K562 (cell line): ENCODE measurements at regions not wholly inside any gene's neighbourhood (a gene's known extent, or its start where the extent isn't known, plus 50 kb on each side); places are given as distances from the start of the nearest gene placed in this dataset.

ENCODE experiments used
- ATAC-seq: fragments of 200-7000 bp; cut with Tn5 transposase; 3 replicates; pipeline ENCODE4 v1.9.1; 2020; ENCODE audit warnings: moderate library complexity
- BruUV-seq: library from RNA; stranded (reverse); fragments of 400-500 nt; replicated peaks from 2 replicates; lab custom pipeline; 2021; lab: Mats Ljungman, UMichigan
- CTCF ChIA-PET: fragments of 300-600 bp; formaldehyde crosslinking; extraction: SDS; loops from one replicate; lab custom pipeline; 2021; ENCODE audit warnings: low intra/inter-chr PET ratio; lab: Yijun Ruan, JAX
- POLR2A ChIA-PET: fragments of 300-600, 350-650 bp; sonication (Branson Sonifier 250); formaldehyde crosslinking; extraction: SDS; loops from one replicate; lab custom pipeline; 2021; ENCODE audit warnings: antibody characterized with exemption, inconsistent platforms; lab: Yijun Ruan, JAX
- DNase-seq, 4 experiments: peaks; one replicate each; pipeline versions ENCODE4 v3.0.0 to v3.0.0-alpha.2; 2011 to 2018; ENCODE audit warnings: low spot score in 3 of 4, mixed read lengths in 3 of 4; ENCODE audit errors: extremely low read depth in 1 of 4
- FAIRE-seq: peaks from 2 replicates; lab custom pipeline; 2011; peaks lifted over from hg19 to GRCh38; lab: Jason Lieb, UNC
- H2AFZ ChIP-seq: 2 replicates; pipeline ENCODE4 v1.6.0; 2011; ENCODE audit warnings: low read depth, low read length, control low read depth, inconsistent platforms
- H3K27ac ChIP-seq: fragments of 200-600 bp; 3 replicates; pipeline ENCODE4 v1.8.0; 2011; ENCODE audit warnings: low read depth, mild to moderate bottlenecking, control low read depth, inconsistent platforms, low read length, moderate library complexity, mixed read lengths; ENCODE audit errors: extremely low read depth
- H3K27me3 ChIP-seq, 2 experiments: fragments of 300-600 bp in 1 of 2; 2 replicates in 1 of 2; 3 replicates in 1 of 2; pipeline versions ENCODE4 v1.6.0 to v1.8.0; 2011; ENCODE audit warnings: inconsistent platforms in 2 of 2, low read length in 2 of 2, mild to moderate bottlenecking in 1 of 2, mixed read lengths in 1 of 2, moderate library complexity in 1 of 2; ENCODE audit not compliant: control insufficient read depth in 2 of 2, insufficient read depth in 2 of 2
- H3K36me3 ChIP-seq: fragments of 300-600 bp; 3 replicates; pipeline ENCODE4 v1.8.0; 2011; ENCODE audit warnings: mild to moderate bottlenecking, low read length, inconsistent platforms; ENCODE audit not compliant: control insufficient read depth, insufficient read depth
- H3K4me1 ChIP-seq, 2 experiments: fragments of 200-600 bp in 1 of 2; replicated peaks in 1 of 2; 2 replicates in 1 of 2; 3 replicates in 1 of 2; pipeline versions ENCODE4 v1.5.1 to v1.8.0; 2011; ENCODE audit warnings: inconsistent platforms in 2 of 2, low read length in 2 of 2, mild to moderate bottlenecking in 1 of 2, mixed read lengths in 1 of 2, moderate library complexity in 1 of 2; ENCODE audit not compliant: control insufficient read depth in 2 of 2, insufficient read depth in 2 of 2
- H3K4me2 ChIP-seq: 2 replicates; pipeline ENCODE4 v1.6.1; 2011; ENCODE audit warnings: low read length, control low read depth, inconsistent platforms, mixed read lengths; ENCODE audit not compliant: insufficient read depth
- H3K4me3 ChIP-seq: fragments of 200-600 bp; sonication (generic), shearing (Covaris generic); 2 replicates; pipeline ENCODE4 v1.5.1; 2016; ENCODE audit warnings: control low read depth, inconsistent platforms
- H3K79me2 ChIP-seq: fragments of 200-600 bp; 3 replicates; pipeline ENCODE4 v1.8.0; 2011; ENCODE audit warnings: low read length, inconsistent platforms; ENCODE audit not compliant: control insufficient read depth, insufficient read depth
- H3K9ac ChIP-seq, 2 experiments: 2 replicates each; pipeline versions ENCODE4 v1.6.0 to v1.6.1; 2011; ENCODE audit warnings: low read depth in 2 of 2, low read length in 2 of 2, control low read depth in 1 of 2, inconsistent platforms in 1 of 2, mild to moderate bottlenecking in 1 of 2, mixed read lengths in 1 of 2; ENCODE audit not compliant: insufficient read depth in 1 of 2
- H3K9me1 ChIP-seq: one replicate; pipeline ENCODE4 v1.6.0; 2011; ENCODE audit warnings: inconsistent platforms, mild to moderate bottlenecking, low read length, moderate library complexity; ENCODE audit not compliant: control insufficient read depth, insufficient read depth
- H3K9me3 ChIP-seq: replicated peaks from 2 replicates; pipeline ENCODE4 v1.5.1; 2011; ENCODE audit warnings: low read depth, low read length, inconsistent platforms; ENCODE audit not compliant: control insufficient read depth, insufficient read depth
- H4K20me1 ChIP-seq: replicated peaks from 2 replicates; pipeline ENCODE4 v1.6.1; 2011; ENCODE audit warnings: low read length, inconsistent platforms, mixed read lengths; ENCODE audit not compliant: control insufficient read depth, insufficient read depth
- BCOR ChIP-seq: fragments of 450-650 bp; IDR thresholded peaks from 2 replicates; pipeline ENCODE4 v1.6.1; 2016
- CHD1 ChIP-seq: fragments of 200-600 bp; sonication (generic); IDR thresholded peaks from one replicate; pipeline ENCODE4 v1.6.1; 2012; ENCODE audit warnings: mild to moderate bottlenecking, moderate library complexity, low read length, inconsistent platforms
- ETV1 ChIP-seq: fragments of 450-650 bp; conservative IDR thresholded peaks from 2 replicates; pipeline ENCODE4 v1.6.1; 2016; ENCODE audit warnings: missing genetic modification characterization, control low read depth, low read depth, missing compliant biosample characterization
- EZH2 ChIP-seq: IDR thresholded peaks from 2 replicates; pipeline ENCODE4 v1.6.1; 2012; ENCODE audit warnings: low read depth, mild to moderate bottlenecking, inconsistent platforms, low read length, borderline replicate concordance
- MCM7 ChIP-seq, 2 experiments: fragments of 450-650 bp; IDR thresholded peaks; 2 replicates each; pipeline ENCODE4 v1.6.1; 2016 to 2018
- PCBP2 ChIP-seq: fragments of 200-400 bp; formaldehyde crosslinking; IDR thresholded peaks from 2 replicates; pipeline ENCODE4 v1.6.1; 2018; ENCODE audit warnings: low read length, low read depth, mild to moderate bottlenecking, moderate library complexity; ENCODE audit not compliant: poor library complexity, severe bottlenecking
- RFX5 ChIP-seq: IDR thresholded peaks from 2 replicates; pipeline ENCODE4 v1.6.1; 2011; ENCODE audit warnings: low read depth, mild to moderate bottlenecking, improper control_type of control experiment, low read length
- SETDB1 ChIP-seq: IDR thresholded peaks from one replicate; pipeline ENCODE4 v1.6.1; 2012; ENCODE audit warnings: low read length, control low read depth, inconsistent platforms
- SMAD3 ChIP-seq: fragments of 450-650 bp; formaldehyde crosslinking; conservative IDR thresholded peaks from 2 replicates; pipeline ENCODE4 v1.4.0; 2020; ENCODE audit warnings: mild to moderate bottlenecking
- SRSF9 ChIP-seq: fragments of 200-400 bp; formaldehyde crosslinking; IDR thresholded peaks from 2 replicates; pipeline ENCODE4 v1.6.1; 2017; ENCODE audit warnings: low read depth, low read length, borderline replicate concordance
- SUPT5H ChIP-seq: fragments of 450-650 bp; IDR thresholded peaks from 2 replicates; pipeline ENCODE4 v1.6.1; 2016
- TAF9B ChIP-seq: fragments of 450-650 bp; IDR thresholded peaks from 2 replicates; pipeline ENCODE4 v1.6.1; 2018; ENCODE audit warnings: mild to moderate bottlenecking; ENCODE audit not compliant: partially characterized antibody
- ZNF133 ChIP-seq: fragments of 250-450 bp; sonication (Bioruptor Pico); IDR thresholded peaks from 2 replicates; pipeline ENCODE4 v1.4.0; 2020; ENCODE audit warnings: mild to moderate bottlenecking
- ZNF140 ChIP-seq: fragments of 250-450 bp; sonication (Bioruptor Pico); IDR thresholded peaks from 2 replicates; pipeline ENCODE4 v1.8.0; 2021; ENCODE audit warnings: moderate library complexity, mild to moderate bottlenecking, inconsistent platforms
- ZNF41 ChIP-seq: fragments of 250-450 bp; sonication (Bioruptor Pico); conservative IDR thresholded peaks from 2 replicates; pipeline ENCODE4 v1.4.0; 2020; ENCODE audit warnings: mild to moderate bottlenecking
- WGBS: fragments of 100-300 bp; shearing (Covaris generic); methylation state at CpG from one replicate; pipeline ENCODE4 v1.1.6; 2016; ENCODE audit warnings: low coverage, mixed read lengths; ENCODE audit not compliant: insufficient coverage; ENCODE audit errors: missing lambda C conversion rate; 5-methylcytosine and 5-hydroxymethylcytosine counted together
- in situ Hi-C: fragments of 300-500 bp; cut with MboI; formaldehyde crosslinking; loops from 4 replicates; pipeline ENCODE4 v1.15.0; 2018; ENCODE audit warnings: inconsistent platforms, mixed read lengths
- intact Hi-C: fragments of 100-400 bp; cut with micrococcal nuclease; formaldehyde crosslinking; loops from 2 replicates; pipeline ENCODE4 v1.14.2; 2022
- TF ChIP-seq, protein P1 (sequence below): fragments of 250-450 bp; sonication (Bioruptor Pico); IDR thresholded peaks from 2 replicates; pipeline ENCODE4 v1.8.0; 2022; ENCODE audit warnings: moderate library complexity, mild to moderate bottlenecking, inconsistent platforms
- TF ChIP-seq, protein P2 (sequence below): fragments of 250-450 bp; sonication (Bioruptor Pico); IDR thresholded peaks from 2 replicates; pipeline ENCODE4 v1.8.0; 2021; ENCODE audit warnings: borderline replicate concordance, mild to moderate bottlenecking, moderate library complexity; ENCODE audit not compliant: poor library complexity, severe bottlenecking
- TF ChIP-seq, protein P3 (sequence below): fragments of 450-650 bp; formaldehyde crosslinking; IDR thresholded peaks from 2 replicates; pipeline ENCODE4 v1.4.0; 2022; ENCODE audit warnings: mild to moderate bottlenecking, moderate library complexity
- TF ChIP-seq, protein P4 (sequence below): sonication (generic); formaldehyde crosslinking; IDR thresholded peaks from 2 replicates; pipeline ENCODE4 v1.8.0; 2022; ENCODE audit warnings: mild to moderate bottlenecking, missing genetic modification reagents, borderline replicate concordance

DNA sequence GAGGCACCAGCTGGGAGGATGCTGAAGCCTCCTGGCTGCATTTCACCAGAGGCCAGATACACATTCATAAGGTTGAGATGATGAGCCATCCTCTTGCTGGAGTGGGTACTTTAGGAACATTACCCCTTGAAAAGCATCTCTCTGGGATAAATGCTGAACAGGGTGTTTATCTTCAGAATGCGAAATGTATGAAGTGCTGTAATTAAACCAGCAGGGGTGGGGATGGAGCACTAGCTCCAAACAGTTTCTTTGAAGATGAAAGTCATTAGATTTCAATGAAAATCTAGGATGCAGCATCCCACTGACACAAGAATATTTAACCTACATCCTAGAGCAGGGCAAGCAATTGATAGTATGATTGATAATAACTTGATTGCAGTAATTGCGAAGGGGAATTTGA is 158.1 kb downstream of the CYLD start:
- in situ Hi-C loops (no loop called here), intact Hi-C loops (no loop called here)
- ATAC-seq (no peak), DNase-seq (no peak), FAIRE-seq (no peak)
- no peaks in the 10 kb centered on the region for H4K20me1 ChIP-seq
- H3K9ac ChIP-seq = no peak overlapping the region
- TF ChIP-seq SRSF9 (no peak), TAF9B (no peak), PCBP2 (no peak), BCOR (no peak), SUPT5H (no peak), SMAD3 (CRISPR knock-in tag) (no peak), RFX5 (no peak), ZNF133 (CRISPR knock-in tag) (no peak), ZNF140 (CRISPR knock-in tag) (no peak), CHD1 (no peak), SETDB1 (no peak), ZNF41 (CRISPR knock-in tag) (no peak), ETV1 (tag) (no peak), MCM7 (IDR thresholded peaks at IDR 0.05) (no peak), EZH2 (no peak)
- TF ChIP-seq, protein P1, sequence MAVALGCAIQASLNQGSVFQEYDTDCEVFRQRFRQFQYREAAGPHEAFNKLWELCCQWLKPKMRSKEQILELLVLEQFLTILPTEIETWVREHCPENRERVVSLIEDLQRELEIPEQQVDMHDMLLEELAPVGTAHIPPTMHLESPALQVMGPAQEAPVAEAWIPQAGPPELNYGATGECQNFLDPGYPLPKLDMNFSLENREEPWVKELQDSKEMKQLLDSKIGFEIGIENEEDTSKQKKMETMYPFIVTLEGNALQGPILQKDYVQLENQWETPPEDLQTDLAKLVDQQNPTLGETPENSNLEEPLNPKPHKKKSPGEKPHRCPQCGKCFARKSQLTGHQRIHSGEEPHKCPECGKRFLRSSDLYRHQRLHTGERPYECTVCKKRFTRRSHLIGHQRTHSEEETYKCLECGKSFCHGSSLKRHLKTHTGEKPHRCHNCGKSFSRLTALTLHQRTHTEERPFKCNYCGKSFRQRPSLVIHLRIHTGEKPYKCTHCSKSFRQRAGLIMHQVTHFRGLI (CRISPR knock-in tag) = no peak
- TF ChIP-seq, protein P2, sequence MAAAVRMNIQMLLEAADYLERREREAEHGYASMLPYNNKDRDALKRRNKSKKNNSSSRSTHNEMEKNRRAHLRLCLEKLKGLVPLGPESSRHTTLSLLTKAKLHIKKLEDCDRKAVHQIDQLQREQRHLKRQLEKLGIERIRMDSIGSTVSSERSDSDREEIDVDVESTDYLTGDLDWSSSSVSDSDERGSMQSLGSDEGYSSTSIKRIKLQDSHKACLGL = no peak
- TF ChIP-seq, protein P3, sequence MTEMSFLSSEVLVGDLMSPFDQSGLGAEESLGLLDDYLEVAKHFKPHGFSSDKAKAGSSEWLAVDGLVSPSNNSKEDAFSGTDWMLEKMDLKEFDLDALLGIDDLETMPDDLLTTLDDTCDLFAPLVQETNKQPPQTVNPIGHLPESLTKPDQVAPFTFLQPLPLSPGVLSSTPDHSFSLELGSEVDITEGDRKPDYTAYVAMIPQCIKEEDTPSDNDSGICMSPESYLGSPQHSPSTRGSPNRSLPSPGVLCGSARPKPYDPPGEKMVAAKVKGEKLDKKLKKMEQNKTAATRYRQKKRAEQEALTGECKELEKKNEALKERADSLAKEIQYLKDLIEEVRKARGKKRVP = no peak
- TF ChIP-seq, protein P4, sequence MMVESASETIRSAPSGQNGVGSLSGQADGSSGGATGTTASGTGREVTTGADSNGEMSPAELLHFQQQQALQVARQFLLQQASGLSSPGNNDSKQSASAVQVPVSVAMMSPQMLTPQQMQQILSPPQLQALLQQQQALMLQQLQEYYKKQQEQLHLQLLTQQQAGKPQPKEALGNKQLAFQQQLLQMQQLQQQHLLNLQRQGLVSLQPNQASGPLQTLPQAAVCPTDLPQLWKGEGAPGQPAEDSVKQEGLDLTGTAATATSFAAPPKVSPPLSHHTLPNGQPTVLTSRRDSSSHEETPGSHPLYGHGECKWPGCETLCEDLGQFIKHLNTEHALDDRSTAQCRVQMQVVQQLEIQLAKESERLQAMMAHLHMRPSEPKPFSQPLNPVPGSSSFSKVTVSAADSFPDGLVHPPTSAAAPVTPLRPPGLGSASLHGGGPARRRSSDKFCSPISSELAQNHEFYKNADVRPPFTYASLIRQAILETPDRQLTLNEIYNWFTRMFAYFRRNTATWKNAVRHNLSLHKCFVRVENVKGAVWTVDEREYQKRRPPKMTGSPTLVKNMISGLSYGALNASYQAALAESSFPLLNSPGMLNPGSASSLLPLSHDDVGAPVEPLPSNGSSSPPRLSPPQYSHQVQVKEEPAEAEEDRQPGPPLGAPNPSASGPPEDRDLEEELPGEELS = no peak
- no peaks in the 10 kb centered on the region for H3K27me3 ChIP-seq
- H3K9me3 ChIP-seq = no peaks in the 10 kb centered on the region
- ChIA-PET CTCF (no interaction called here), POLR2A (no interaction called here)
- H3K79me2 ChIP-seq = no peaks in the 10 kb centered on the region
- no peak overlapping the region for H3K4me3 ChIP-seq
- 0% methylated on average over 2 of the region's 2 CpGs for WGBS
- H3K9me1 ChIP-seq = no peaks in the 10 kb centered on the region
- H2AFZ ChIP-seq = no peak overlapping the region
- H3K4me1 ChIP-seq = no peaks in the 10 kb centered on the region
- H3K36me3 ChIP-seq = no peaks in the 10 kb centered on the region
- no peak overlapping the region for H3K4me2 ChIP-seq
- H3K27ac ChIP-seq = no peak overlapping the region
- BruUV-seq = no TSS peak
